Glutamatergic neuron (in vitro differentiated cells): ENCODE measurements at regions not wholly inside any gene's neighbourhood (a gene's known extent, or its start where the extent isn't known, plus 50 kb on each side); places are given as distances from the start of the nearest gene placed in this dataset.

Source experiments
- DNase-seq: peaks from one replicate; pipeline ENCODE4 v3.0.0; 2022
- H3K27ac Mint-ChIP-seq: one replicate; pipeline ENCODE4 v1.8.0; 2020; ENCODE audit warnings: mild to moderate bottlenecking, mixed read lengths, inconsistent platforms; ENCODE audit not compliant: unreplicated experiment
- H3K27me3 Mint-ChIP-seq: one replicate; pipeline ENCODE4 v1.8.0; 2020; ENCODE audit warnings: mild to moderate bottlenecking, moderate library complexity, mixed read lengths, inconsistent platforms; ENCODE audit not compliant: unreplicated experiment
- H3K36me3 Mint-ChIP-seq: one replicate; pipeline ENCODE4 v1.8.0; 2020; ENCODE audit warnings: mild to moderate bottlenecking, mixed read lengths, inconsistent platforms; ENCODE audit not compliant: unreplicated experiment
- H3K4me1 Mint-ChIP-seq: one replicate; pipeline ENCODE4 v1.8.0; 2020; ENCODE audit warnings: mild to moderate bottlenecking, low read depth, mixed read lengths, inconsistent platforms; ENCODE audit not compliant: unreplicated experiment
- H3K4me3 Mint-ChIP-seq: one replicate; pipeline ENCODE4 v1.8.0; 2020; ENCODE audit warnings: mild to moderate bottlenecking, mixed read lengths, inconsistent platforms; ENCODE audit not compliant: unreplicated experiment
- H3K9me3 Mint-ChIP-seq: one replicate; pipeline ENCODE4 v1.8.0; 2020; ENCODE audit warnings: mild to moderate bottlenecking, moderate library complexity, mixed read lengths, inconsistent platforms; ENCODE audit not compliant: unreplicated experiment
- CTCF ChIP-seq: fragments of 200-600 bp; sonication (generic); IDR thresholded peaks from one replicate; pipeline ENCODE4 v1.5.0; 2021; ENCODE audit not compliant: partially characterized antibody, unreplicated experiment

- H3K9me3 Mint-ChIP-seq: no peaks in the 10 kb centered on the region
- no peaks in the 10 kb centered on the region for H3K27me3 Mint-ChIP-seq
- no peak for DNase-seq
- TF ChIP-seq CTCF: no peak
- peaks cover 5% of the 10 kb centered on the region for H3K4me1 Mint-ChIP-seq
- H3K36me3 Mint-ChIP-seq: no peaks in the 10 kb centered on the region
- no peak overlapping the region for H3K27ac Mint-ChIP-seq
- no peak overlapping the region for H3K4me3 Mint-ChIP-seq
These were observed 513.6 kb downstream of the HTR7 start for GRCh38 chr10:90344226-90344625.

GRCh38 chr10:90347239-90347638, 510.6 kb downstream of the HTR7 start:
- H3K4me3 Mint-ChIP-seq: no peak overlapping the region
- H3K27me3 Mint-ChIP-seq: no peaks in the 10 kb centered on the region
- DNase-seq: no peak
- H3K27ac Mint-ChIP-seq: no peak overlapping the region
- no peaks in the 10 kb centered on the region for H3K36me3 Mint-ChIP-seq
- no peaks in the 10 kb centered on the region for H3K9me3 Mint-ChIP-seq
- no peak for TF ChIP-seq CTCF
- peaks cover 2% of the 10 kb centered on the region for H3K4me1 Mint-ChIP-seq

- H3K27me3 Mint-ChIP-seq: peaks cover 2% of the 10 kb centered on the region
These were observed 507.7 kb downstream of the HTR7 start for GRCh38 chr10:90350122-90350521.

GRCh38 chr10:90352288-90352687, 505.6 kb downstream of the HTR7 start:
- H3K36me3 Mint-ChIP-seq: no peaks in the 10 kb centered on the region
- no peak overlapping the region for H3K4me3 Mint-ChIP-seq
- H3K27me3 Mint-ChIP-seq: peaks cover 2% of the 10 kb centered on the region
- no peak for DNase-seq
- no peak for TF ChIP-seq CTCF
- H3K4me1 Mint-ChIP-seq: peaks cover 3% of the 10 kb centered on the region
- H3K9me3 Mint-ChIP-seq: no peaks in the 10 kb centered on the region
- no peak overlapping the region for H3K27ac Mint-ChIP-seq

More at GRCh38 chr10:90350122-90350521, 507.7 kb downstream of the HTR7 start:
- Mint-ChIP-seq H3K4me1 (peaks cover 3% of the 10 kb centered on the region), H3K27ac (no peak overlapping the region), H3K9me3 (no peaks in the 10 kb centered on the region), H3K36me3 (no peaks in the 10 kb centered on the region), H3K4me3 (no peak overlapping the region)
- TF ChIP-seq CTCF: no peak
- DNase-seq: no peak

DNA sequence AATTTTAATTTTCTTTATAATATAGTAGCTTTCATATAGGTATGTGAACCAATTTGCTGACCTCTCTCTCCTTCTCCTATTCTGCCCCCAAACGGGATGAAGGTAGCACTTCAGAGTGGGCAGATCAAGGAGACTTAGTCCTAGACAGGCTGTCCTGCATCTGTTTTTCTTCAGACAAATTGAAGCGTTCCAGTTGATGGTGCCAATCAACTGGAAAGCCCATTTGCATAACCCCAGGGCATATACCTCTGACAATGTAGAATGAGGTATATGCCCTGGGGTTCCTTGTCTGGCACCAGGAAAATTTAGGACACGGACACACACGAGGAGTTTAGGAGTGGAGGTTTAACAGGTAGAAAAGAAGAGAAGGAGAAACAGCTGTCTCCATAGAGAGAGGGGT, 502.9 kb downstream of the HTR7 start:
- no peak overlapping the region for H3K27ac Mint-ChIP-seq
- peaks cover 3% of the 10 kb centered on the region for H3K4me1 Mint-ChIP-seq
- no peak for TF ChIP-seq CTCF
- no peak overlapping the region for H3K4me3 Mint-ChIP-seq
- no peaks in the 10 kb centered on the region for H3K9me3 Mint-ChIP-seq
- no peaks in the 10 kb centered on the region for H3K36me3 Mint-ChIP-seq
- no peak for DNase-seq
- peaks cover 2% of the 10 kb centered on the region for H3K27me3 Mint-ChIP-seq
